Activated effector memory CD4-positive, alpha-beta T cell treated with anti-CD3 and anti-CD28 coated beads, Interleukin-2, amount 50 U/mL, for 16 hours (primary cell): ENCODE measurements at regions not wholly inside any gene's neighbourhood (a gene's known extent, or its start where the extent isn't known, plus 50 kb on each side); places are given as distances from the start of the nearest gene placed in this dataset.

Source experiments
- DNase-seq: peaks from one replicate; pipeline ENCODE4 v3.0.0-alpha.2; 2020

DNA sequence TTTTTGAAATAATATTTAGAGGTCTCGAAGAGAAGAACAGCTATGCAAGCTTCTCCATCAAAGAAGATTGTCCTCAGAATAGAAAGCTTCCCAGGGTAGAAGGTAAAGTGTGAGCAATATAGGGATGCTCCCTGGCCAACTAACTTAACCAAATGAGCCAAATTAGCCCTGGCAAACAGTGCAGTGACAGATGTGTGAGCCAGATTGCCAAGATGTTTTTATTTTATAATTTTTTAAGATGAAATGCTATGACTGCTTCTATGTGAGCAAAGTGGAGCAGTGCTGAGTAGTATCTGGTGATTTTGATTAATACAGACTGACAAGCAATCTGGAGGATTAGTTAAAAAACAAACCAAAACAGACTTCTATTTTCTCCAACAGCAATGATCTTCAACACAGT is 202.1 kb downstream of the NOVA1 start:
- DNase-seq = no peak

GRCh38 chr14:26394150-26394810 is 203.6 kb downstream of the NOVA1 start:
- no peak for DNase-seq

GRCh38 chr14:26392498-26392897 is 205.3 kb downstream of the NOVA1 start:
- no peak for DNase-seq

GRCh38 chr14:26389646-26390508 is 208.0 kb downstream of the NOVA1 start:
- DNase-seq = no peak

- no peak for DNase-seq
Measured at GRCh38 chr14:26385310-26385709, 212.5 kb downstream of the NOVA1 start.

DNA sequence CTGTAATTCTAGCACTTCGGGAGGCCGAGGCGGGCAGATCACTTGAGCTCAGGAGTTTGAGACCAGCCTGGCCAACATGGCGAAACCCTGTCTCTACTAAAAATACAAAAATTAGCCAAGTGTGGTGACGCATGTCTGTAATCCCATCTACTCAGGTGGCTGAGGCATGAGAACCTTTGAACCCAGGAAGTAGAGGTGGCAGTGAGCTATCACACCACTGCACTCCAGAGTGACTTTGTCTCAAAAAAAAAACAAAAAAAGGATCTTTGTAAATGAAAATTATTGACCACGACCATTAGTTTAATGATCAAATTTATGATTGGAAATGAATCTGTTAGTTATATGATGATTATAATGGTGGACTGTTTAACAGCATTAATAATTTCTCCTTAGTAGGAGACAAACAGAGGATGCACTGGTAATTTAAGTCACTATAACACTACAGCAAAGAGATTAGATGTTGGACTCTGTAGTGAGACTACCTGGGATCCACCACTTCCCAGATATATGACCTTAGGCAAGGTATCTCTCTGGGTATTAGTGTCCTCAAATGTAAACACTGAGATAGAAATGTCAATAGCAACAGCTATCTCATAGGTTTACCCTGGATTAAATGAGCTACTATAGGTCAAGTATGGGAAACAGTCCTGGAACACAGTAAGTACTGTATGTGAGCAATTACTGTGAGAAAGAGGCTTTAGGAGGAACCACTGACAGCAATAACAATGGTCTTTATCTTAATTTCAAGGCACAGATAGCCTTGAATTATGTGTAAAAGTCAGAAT is 214.7 kb downstream of the NOVA1 start:
- DNase-seq = no peak

DNA sequence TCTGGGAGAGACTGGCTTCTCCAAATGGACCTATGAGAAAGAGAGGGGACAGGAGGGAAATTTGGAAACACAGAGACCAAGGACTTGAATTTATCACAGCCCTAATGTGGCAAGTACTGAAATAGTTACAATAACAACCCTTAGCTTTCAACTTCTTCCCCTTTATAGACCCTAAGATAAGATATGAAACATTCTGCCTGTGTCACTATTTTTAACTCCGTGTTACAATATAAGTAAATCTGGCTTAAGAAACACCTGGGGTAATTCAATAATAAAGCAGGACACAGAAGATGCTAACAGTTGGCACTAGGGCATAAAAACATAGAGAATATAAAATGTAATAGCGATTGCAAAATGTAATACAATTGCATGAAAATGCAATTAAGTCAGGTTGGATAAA is 216.4 kb downstream of the NOVA1 start:
- DNase-seq = no peak

GRCh38 chr14:26380637-26381036 is 217.2 kb downstream of the NOVA1 start:
- no peak for DNase-seq

GRCh38 chr14:26379951-26380350 is 217.9 kb downstream of the NOVA1 start:
- DNase-seq = no peak

- DNase-seq = no peak
Measured at GRCh38 chr14:26377150-26377549, 220.7 kb downstream of the NOVA1 start.

DNA sequence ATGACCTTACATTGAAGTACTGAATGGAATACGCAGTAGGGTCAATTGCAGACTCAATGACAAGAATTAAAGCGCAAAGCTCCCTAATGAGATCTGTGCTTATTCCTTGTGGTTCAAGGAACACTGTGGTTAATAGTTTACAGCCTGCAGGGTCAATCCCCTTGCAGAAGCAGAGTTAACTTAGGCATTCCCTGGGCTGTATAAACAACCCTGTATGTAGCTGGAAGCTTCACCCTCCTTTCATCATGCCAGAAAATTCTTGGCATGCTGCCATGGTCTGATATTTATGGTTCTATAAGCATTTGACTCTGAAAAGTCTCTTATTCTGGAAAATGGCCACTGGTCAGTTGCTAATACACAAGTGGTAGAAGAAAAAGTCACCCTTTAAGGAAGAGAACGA is 227.7 kb downstream of the NOVA1 start:
- no peak for DNase-seq

DNA sequence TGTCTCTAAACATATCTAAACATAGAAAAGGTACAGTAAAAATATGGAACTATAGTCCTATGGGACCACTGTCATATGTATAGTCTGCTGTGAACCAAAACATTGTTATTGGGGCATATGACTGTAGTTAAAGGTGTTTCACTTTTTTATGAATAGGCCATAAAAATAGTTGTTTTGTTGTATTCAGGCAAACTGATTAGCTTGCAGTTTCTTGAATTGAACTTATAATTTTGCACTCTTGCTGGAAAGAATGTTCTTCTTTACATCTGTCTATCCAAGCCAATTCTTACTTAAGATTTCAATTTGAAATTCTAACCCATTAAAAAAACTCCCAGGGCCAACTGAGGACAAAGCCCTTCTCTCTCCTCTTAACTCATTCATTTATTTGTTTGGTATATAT is 234.1 kb downstream of the NOVA1 start:
- no peak for DNase-seq

- no peak for DNase-seq
Measured at GRCh38 chr14:26344596-26344995, 253.2 kb downstream of the NOVA1 start.

- no peak for DNase-seq
Measured at GRCh38 chr14:26339381-26339780, 258.5 kb downstream of the NOVA1 start.

GRCh38 chr14:26338231-26338630 is 259.6 kb downstream of the NOVA1 start:
- no peak for DNase-seq

DNA sequence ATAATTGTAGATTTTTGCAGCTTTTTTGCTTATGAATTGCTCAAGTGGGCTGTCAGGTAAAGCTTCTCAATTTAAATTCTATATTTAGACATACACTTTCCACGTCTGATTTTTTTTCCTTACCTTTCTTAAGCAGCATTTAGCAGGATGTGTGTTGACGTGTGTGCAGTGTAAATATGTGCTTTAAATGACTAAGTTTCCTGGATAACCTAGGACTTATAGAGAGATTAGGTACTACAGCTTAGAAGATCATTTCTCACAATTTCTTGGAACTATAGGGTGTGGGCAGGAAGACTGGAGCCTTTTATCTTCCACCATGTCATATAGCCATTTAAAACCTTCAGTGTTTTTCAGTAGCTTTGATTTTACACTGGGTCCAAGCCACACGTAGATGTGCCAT is 263.5 kb downstream of the NOVA1 start:
- DNase-seq = no peak

DNA sequence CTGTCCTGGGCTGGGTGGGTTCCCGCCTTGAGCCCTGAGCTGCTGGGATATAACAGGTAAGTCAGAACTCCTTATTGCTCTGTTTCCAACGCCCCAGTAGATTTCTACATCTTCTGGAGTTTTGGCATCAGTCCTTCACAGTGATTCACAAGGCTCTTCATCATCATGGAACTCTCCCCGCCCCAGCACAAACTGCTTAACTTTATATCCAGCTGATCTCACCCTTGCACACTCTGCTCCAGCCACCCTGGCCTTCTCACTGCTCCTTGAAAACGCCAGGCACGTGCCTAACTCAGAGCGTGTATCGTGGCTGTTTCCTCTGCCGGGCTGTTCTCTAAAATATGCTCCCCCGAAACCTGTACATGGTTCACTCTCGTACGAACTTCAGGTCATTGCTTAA is 264.9 kb downstream of the NOVA1 start:
- no peak for DNase-seq

- no peak for DNase-seq
Measured at GRCh38 chr14:26330982-26331381, 266.9 kb downstream of the NOVA1 start.

GRCh38 chr14:26328791-26329190 is 269.0 kb downstream of the NOVA1 start:
- no peak for DNase-seq

DNA sequence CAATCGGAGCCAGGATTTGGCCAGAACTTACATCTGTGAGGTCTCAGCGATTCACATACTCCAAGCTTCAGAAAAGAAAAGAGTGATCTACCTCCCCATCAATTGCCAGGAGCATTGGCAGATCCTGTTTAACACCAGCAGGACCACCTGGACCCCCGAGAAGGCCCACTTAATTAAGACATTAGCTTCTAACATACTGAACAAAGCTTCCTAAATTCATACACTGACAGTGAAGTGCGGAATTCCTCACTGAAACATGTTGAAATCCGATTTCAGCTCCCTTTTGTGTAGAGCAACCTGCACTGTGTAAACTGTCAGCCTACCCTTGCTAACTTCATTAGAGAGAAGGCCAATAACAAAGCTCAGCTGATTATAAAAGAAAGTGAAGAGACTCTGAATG is 274.0 kb downstream of the NOVA1 start:
- no peak for DNase-seq

DNA sequence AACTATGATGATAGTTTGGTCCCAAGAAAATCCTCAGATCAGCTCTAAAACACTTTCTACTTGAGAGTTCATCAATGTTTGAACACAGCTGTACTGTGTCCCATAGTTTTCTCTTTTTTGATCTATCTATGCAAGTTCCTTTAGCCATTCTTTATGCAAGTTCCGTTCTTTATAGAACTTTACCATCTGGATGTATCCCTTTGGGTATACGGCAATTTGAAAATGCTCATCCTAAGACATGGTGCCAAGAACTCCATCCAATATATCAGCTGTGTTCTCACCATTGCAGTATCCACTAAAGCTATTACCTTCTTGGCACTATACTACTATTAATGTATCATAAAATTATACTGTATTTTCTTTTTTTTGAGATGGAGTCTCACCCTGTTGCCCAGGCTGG is 276.9 kb downstream of the NOVA1 start:
- DNase-seq = no peak

DNA sequence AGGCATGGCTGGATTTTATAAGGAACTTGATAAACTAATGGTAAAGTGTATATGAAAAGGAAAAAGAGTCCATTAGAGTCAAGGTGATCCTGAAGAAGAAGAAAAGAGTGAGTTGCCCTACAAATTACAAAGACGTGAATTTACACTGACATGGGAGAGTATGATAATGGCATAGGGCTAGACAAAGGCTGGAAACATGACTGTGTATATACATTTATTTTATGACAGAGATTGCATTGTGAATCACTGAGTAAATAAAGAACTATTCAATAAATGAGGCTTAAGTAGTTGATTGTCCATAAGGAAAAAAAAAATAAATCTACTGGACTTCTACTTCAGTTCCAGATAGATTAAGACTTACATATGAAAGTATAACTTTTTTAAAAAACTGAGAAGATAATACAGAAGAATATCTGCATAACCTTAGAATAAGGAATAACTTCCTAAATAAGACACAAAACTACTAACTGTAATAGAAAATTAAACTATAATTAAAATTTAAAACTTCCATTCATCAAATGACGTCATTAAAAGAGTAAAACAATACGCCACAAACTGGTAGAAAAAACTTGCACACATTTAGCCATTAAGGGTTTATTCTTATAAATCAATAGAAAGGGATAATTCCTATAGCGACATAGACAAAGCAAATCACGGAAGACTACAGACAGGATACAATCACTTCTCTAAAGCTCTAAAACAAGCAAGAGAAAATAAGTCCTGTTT is 278.5 kb downstream of the NOVA1 start:
- no peak for DNase-seq

DNA sequence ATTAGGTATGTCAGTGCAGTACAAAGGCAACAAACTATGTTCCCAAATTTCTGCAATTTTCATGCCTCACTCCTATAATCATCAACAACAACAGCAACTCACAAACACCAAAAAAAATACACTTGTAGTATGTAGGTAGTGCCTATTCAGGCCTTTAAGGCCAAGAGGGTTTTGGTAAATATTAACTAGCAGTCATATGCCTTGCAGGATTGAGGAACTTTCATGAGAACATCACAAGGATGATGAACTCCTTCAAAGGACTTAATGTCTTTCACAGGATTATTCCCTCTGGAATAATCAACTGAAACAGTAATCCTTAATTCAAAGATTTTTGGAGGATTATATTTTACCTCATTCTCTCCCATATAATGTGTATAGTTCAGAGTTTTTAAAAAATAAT is 293.8 kb downstream of the NOVA1 start:
- DNase-seq = no peak
